ENCODE measurements at regions not wholly inside any gene's neighbourhood (a gene's known extent, or its start where the extent isn't known, plus 50 kb on each side); places are given as distances from the start of the nearest gene placed in this dataset.

- no peak overlapping the region for H3K4me3 ChIP-seq
- H4K20me1 ChIP-seq (replicated peaks; ENCODE audit: insufficient read depth), result no peaks in the 10 kb centered on the region
- no peaks in the 10 kb centered on the region for H3K79me2 ChIP-seq (replicated peaks; ENCODE audit: insufficient read depth)
- no peaks in the 10 kb centered on the region for H3F3A ChIP-seq (replicated peaks; ENCODE audit: low read depth)
- no peak for ATAC-seq
- H3K27ac Mint-ChIP-seq, result no peak overlapping the region
- H3K27me3 ChIP-seq (ENCODE audit: insufficient read depth), result no peaks in the 10 kb centered on the region
- H3K9me3 Mint-ChIP-seq, result peaks cover 5% of the 10 kb centered on the region; the same call in 1 of the 3 replicates
- no peak for DNase-seq (ENCODE audit: low spot score)
- no peaks in the 10 kb centered on the region for H3K4me1 Mint-ChIP-seq
- no peak overlapping the region for H2AFZ ChIP-seq
- H3K4me1 ChIP-seq (ENCODE audit: insufficient read depth), result no peaks in the 10 kb centered on the region
- peaks cover 6% of the 10 kb centered on the region for H3K27me3 Mint-ChIP-seq (ENCODE audit: insufficient read depth, low read depth, poor library complexity)
- no peaks in the 10 kb centered on the region for H3K36me3 Mint-ChIP-seq (ENCODE audit: low read depth)
- TF ChIP-seq ZNF331 (CRISPR knock-in tag; IDR thresholded peaks at IDR 0.05; ENCODE audit: low read depth), result no peak
- no peak for TF ChIP-seq POLR2AphosphoS5 (IDR thresholded peaks at IDR 0.05; ENCODE audit: low read depth)
- TF ChIP-seq ETS1 (IDR thresholded peaks at IDR 0.05), result no peak
- no peak for TF ChIP-seq EZH2phosphoT487 (IDR thresholded peaks at IDR 0.05; ENCODE audit: unreplicated experiment)
- no peak for TF ChIP-seq REST (IDR thresholded peaks at IDR 0.05; ENCODE audit: unreplicated experiment)
- TF ChIP-seq NANOG (IDR thresholded peaks at IDR 0.05; ENCODE audit: borderline replicate concordance), result no peak
- TF ChIP-seq ZNF462 (CRISPR knock-in tag; IDR thresholded peaks at IDR 0.05), result no peak
- TF ChIP-seq CREB1 (CRISPR knock-in tag; IDR thresholded peaks at IDR 0.05; ENCODE audit: low read depth), result no peak
- TF ChIP-seq ZNF114 (CRISPR knock-in tag; IDR thresholded peaks at IDR 0.05), result no peak
- no peak for TF ChIP-seq CTCF (conservative IDR thresholded peaks at IDR 0.05; ENCODE audit: low read depth in 2 of 2)
- TF ChIP-seq JUNB (IDR thresholded peaks at IDR 0.05; ENCODE audit: unreplicated experiment), result no peak
- TF ChIP-seq EZH2 (IDR thresholded peaks at IDR 0.05; ENCODE audit: low read depth, unreplicated experiment), result no peak
- TF ChIP-seq STAT1 (IDR thresholded peaks at IDR 0.05; ENCODE audit: unreplicated experiment), result no peak
- H3K36me3 ChIP-seq (ENCODE audit: insufficient read depth), result no peaks in the 10 kb centered on the region
- H3K4me3 Mint-ChIP-seq, result no peak overlapping the region
- no peaks in the 10 kb centered on the region for H3K9me2 ChIP-seq (ENCODE audit: insufficient read depth)
- H3K4me2 ChIP-seq, result no peak overlapping the region
- no peak overlapping the region for H3K27ac ChIP-seq (ENCODE audit: low read depth)
These were observed 54.9 kb upstream of the ATP2B2 start for GRCh38 chr3:10560060-10560861.
